ENCODE measurements at regions not wholly inside any gene's neighbourhood (a gene's known extent, or its start where the extent isn't known, plus 50 kb on each side); places are given as distances from the start of the nearest gene placed in this dataset.

DNA sequence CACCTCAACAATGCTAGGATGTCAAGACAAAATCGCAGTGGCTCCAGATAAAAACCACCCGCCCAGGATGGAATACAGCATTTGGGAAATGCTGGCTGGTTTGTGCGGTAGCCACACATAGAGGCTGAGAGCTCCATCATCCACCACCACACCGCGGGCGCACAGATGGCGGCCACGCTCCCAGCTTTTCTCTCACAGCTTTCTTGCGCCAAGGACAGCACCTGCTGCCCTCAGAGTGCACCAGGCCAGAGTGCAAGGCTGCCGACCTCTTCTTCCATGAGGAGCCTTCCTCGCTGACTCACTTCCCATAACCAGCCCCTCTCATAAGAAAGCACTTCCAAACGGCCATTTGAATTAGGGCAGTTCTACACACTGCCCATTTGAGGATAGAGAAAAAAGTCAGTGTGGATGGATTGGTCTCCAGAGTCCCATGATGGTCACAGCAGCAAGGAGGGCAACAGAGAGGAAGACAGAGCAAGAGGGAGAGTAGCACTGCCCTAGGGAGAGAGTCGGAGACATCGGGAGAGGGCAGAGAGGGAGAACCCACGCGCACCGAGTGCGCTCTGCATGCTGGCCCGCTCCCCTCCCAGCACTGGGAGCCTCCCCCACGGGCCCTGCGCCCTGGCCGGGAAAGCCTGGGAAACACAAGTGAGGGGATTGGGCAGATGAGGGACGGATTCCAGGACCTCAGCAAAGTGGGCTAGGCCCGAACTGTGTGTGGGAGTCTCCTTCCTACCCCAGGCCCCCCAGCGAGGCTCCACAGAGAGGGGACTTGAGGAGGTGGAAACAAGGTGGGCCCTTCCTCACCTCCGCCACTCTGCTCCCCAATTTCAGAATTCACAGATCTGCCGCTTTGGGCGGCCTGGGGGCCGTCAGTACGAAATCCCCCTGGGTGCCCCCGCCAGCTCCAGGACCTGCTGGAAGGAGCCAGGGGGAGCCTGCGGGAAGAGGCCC, 156.9 kb downstream of the USP12 start:
- DNase-seq (ENCODE audit: low read depth) = no peak

DNA sequence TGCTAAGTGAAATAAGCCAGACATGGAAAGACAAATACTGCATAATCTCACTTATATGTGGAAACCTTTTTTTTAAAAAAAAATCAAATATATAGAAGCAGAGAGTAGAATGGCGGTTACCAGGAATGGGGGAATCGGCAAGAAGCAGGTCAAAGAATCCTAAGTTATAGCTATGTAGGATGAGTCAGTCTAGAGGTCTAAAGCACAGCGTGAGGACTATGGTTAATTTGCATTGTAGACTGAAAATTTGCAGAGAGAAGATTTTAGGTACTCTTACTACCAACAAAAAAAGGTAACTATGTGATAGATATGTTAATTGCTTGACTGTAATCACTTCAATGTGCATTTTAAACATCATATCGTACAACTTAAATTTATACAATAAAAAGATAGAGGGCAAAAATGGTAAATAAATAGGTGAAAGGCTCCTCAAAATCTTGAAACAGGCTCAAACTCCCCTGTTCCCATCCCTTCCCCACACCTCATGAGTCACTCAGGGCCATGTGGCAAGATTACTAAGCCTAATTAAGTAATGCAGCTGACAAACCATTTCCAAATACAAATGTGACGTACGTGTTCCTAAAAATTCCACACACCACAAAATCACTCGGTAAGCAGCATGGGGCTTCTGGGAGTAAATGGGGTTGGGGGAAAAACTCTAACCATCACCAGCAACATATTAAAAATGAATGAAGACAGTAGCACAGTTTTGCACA, 159.0 kb downstream of the USP12 start:
- DNase-seq (ENCODE audit: low read depth) = no peak

DNA sequence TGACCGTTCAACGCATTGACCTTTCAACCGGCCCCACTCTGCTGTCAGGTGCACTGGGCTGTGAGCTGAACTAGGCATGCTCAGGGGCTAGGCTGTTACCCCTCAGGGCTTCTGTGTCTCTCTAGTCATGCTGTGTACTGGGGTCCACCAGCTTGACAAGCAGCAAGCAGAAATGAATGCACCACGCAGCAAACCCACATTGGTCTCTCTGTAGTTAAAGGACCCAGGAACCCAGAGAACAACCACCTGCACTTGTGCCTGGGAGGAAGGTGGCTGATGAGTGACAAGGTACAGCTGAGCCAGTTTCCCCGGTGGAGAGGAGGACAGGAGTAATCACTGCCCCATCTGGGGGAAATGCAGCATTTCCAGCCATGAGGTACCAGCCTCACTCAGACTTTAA, 159.9 kb downstream of the USP12 start:
- no peak for DNase-seq (ENCODE audit: low read depth)

GRCh38 chr13:27008733-27009132, 162.9 kb downstream of the USP12 start:
- DNase-seq (ENCODE audit: low read depth) = no peak

GRCh38 chr13:27007166-27007565, 164.4 kb downstream of the USP12 start:
- no peak for DNase-seq (ENCODE audit: low read depth)

DNA sequence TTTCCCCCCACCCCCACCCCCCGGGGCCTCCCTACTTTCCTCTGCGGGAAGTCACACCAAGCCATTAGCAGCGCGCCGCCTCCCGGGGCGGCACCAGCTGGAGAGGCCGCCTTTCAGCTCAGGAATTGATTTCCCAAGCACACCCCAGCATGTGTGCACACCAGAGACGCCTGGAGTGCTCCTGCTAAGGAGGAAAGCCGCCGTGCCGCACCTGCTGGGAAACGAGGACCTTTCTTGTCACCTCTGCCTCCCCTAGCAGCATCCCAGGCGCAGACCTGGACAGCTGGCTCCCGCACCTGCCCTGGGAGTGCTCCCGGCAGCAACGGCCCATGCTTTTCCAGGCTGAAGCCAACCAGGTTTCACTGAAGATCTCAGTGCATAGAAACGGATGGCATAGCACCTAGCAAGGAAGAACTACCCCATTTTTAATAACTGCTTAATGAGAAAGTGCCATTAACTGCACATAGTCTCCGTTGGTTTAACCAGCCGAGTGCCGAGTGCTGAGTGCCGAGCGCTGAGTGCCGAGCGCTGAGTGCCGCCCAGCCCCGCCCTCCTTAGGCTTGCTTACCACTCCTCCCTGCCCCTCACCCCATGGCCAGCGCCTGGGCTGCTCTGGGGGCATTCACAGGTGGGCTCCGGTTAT, 165.0 kb downstream of the USP12 start:
- no peak for DNase-seq (ENCODE audit: low read depth)

DNA sequence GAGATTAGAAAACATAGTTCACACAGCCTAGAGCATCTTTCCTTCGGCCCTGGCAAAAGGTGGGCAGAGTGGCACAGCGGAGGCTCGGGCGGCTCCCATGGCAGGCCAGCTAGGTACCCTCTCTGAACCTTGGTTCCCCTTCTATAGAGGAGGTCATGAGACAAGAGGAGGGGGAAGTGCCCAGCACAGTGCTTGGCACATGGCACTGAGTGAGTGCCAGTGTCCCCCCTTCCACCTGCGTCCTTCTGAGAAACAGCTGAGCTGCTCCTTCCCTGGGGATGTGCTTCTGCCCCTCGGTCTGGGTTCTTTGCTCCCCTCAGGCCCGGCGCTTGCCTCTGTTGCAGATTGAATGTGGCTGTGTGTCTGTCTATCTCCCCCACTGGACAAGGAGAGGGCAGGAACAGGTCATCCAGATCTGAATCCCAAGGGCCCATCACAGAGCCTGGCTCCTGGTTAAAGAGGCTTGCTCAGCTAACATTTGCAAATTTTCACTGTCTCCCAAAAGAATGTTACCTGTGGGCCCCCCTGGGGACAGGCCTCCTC, 165.6 kb downstream of the USP12 start:
- DNase-seq (ENCODE audit: low read depth) = no peak

DNA sequence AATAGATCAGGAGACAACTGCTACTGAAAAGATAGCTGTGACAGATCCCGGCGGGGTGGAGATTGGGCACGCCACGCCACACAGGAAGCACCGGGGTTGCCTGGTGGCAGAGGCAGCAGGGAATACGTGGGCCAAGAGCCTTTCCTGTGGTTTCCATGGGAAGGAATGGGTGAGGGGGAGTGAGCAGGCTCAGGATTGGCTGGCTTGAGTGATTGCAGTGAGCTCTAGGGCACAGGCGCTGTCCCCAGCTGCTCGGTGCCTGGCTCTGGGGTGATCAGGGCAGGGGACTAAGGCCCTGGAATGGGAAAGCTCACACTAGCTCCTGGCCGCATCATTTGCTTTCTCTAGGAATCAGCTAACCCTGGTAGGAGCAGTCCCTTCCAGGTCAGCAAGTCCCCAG, 166.1 kb downstream of the USP12 start:
- DNase-seq (ENCODE audit: low read depth) = no peak

GRCh38 chr13:27004866-27005265, 166.7 kb downstream of the USP12 start:
- no peak for DNase-seq (ENCODE audit: low read depth)

DNA sequence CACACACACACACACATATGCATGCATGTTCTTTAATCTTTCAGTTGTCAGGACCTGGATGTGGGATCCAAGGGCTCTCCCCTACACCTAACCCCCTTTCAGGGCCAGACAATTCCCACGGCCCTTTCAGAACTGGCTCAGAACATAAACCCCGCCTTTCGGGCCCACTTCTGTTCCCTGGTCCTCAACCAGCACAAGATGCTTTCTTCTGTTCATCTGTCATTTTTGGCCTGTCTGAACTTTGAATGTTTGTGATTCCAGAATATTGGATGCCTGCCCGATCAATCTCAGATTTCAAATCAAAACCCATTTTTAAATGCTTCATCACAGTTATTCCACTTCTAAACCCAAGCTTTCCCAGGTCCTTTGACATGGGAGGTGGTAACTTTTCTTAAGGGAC, 167.3 kb downstream of the USP12 start:
- DNase-seq (ENCODE audit: low read depth) = no peak

- no peak for DNase-seq (ENCODE audit: low read depth)
Observed at GRCh38 chr13:27001705-27002104, 169.9 kb downstream of the USP12 start.

GRCh38 chr13:27000686-27001085, 170.9 kb downstream of the USP12 start:
- DNase-seq (ENCODE audit: low read depth) = no peak

DNA sequence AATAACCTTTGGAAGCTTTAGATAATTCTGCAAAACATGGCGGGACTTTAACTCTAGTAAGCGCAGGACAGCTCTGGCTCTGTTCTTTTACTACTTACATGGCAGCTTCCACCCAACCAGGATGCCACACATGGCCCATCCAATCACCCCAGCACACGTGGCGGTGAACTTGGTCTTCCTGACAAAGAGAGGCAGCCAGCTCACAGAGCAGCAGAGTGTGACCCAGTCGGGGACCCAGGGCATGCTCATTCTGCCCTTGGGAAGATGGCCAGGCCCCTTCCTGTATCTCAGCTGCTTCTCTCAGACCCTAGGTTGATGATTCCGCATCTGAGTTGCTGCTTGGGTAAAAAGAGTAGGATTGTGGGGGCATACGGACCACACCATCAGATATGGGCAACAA, 172.1 kb downstream of the USP12 start:
- DNase-seq (ENCODE audit: low read depth) = no peak

DNA sequence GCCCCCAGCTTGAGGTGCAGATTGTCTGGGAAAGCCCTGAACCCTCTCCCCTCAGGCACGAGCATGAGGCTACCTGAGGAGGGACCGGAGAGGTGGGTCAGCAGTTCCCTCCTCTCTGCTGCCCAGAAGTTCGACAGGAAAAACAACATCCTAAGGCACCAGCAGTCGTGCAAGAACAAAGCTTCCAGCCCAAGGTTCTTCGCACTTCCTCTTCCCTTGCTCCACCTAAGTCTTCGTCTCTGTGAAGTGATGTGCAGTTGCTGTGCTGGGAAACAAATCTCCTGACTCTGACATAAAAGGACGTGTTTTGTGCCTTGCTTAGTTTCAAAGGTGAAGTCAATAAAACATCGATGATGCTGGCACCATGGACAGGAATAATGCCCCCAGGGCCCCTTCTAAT, 173.3 kb downstream of the USP12 start:
- no peak for DNase-seq (ENCODE audit: low read depth)

GRCh38 chr13:26996965-26997752, 174.5 kb downstream of the USP12 start:
- DNase-seq (ENCODE audit: low read depth) = no peak

DNA sequence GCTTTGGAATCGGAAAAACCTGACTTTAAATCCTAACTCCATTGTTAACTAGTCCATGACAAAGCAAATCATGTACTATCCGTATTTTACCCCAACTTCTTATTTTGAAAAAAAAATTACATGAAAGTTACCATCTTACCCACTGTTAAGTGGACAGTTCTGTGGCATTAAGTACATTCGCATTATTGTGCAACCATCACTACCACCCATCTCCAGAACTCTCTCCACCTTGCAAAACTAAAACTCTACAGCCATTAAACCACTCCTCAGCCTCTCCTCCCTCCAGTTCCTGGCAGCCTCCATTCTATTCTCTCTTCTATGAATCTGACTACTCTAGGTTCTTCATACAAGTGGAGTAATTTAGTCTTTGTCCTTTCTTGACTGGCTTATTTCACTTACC, 176.5 kb downstream of the USP12 start:
- no peak for DNase-seq (ENCODE audit: low read depth)

DNA sequence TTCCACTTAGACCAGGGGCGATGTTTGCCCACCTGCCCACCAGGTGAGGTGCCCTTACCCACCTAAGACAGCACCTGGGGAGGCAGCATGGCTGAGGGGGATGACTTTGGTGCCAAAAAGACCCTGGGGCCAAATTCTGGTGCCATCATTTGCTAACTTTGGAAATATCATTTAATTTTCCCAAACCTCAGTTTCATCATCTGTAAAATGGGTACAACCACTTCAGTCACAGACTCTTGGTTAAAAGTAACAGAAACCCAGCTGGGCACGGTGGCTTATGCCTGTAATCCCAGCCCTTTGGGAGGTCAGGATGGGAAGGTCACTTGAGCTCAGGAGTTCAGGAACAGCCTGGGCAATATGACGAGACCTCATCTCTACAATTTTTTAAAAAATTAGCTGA, 177.8 kb downstream of the USP12 start:
- DNase-seq (ENCODE audit: low read depth) = no peak

GRCh38 chr13:26992951-26993719, 178.5 kb downstream of the USP12 start:
- no peak for DNase-seq (ENCODE audit: low read depth)

- DNase-seq (ENCODE audit: low read depth) = no peak
Observed at GRCh38 chr13:26991508-26992181, 180.0 kb downstream of the USP12 start.

DNA sequence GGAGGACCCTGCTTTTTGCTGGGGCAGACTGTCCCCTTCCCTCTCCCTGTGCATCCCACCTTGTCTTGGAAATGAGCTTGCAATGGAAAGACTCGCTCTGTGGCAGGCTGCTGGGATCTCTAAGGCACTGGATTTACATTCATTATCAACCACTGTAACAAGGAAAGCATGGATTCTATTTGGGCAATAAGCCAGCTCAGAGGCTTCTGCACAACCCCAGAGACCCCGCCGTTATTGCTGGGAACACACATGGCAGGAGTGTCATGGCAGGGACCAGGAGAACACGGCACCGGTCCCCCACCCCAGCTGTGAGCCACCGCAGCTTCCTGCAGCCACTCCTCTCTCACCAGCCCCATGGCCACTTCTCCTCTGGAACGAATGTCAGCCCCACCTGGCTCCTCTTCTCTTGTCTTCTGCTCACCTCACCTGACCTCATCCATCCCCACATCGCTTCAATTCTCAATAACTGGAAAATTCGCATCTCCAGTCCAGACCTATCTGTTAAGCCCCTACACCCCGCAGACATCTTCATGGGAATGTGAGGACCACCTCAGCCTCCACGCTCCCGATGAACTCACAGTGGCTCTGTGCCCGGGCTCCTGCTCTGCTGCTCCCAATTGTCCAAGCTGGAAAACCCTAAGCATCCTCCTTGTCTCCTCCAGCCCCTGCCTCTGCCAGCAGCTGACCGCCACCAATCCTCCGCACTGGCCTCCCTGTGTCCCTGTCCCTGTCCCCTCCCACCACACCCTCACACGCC, 181.5 kb downstream of the USP12 start:
- DNase-seq (ENCODE audit: low read depth) = no peak

All from activated T-helper 9 cell treated with anti-CD3 and anti-CD28 coated beads, Interleukin-2, amount 50 U/mL, for 16 hours (primary cell).